ENCODE measurements at regions not wholly inside any gene's neighbourhood (a gene's known extent, or its start where the extent isn't known, plus 50 kb on each side); places are given as distances from the start of the nearest gene placed in this dataset.
"Not testable (repeated sequence)": the region's sequence is repeated elsewhere in the genome, so short reads cannot be mapped to it uniquely, and the experiment has no call there.

DNA sequence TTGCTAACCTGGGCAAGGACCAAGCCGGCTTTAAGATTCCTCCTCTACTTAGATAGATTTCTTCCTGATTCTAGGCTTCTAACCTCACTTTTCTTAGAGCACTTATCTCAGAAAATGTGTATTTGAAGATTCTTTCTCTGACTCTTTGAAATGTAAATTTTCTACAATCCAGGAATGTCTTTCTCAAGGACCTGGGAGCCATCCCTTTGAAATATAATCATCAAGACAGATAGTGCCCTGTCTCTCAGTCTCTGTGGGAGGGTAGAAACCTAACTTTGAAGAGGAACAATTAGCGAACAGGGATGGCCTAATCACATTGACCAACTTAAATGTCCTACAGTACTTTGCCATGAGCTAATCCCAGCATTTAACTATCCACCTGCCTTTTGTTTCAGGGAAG is 1646.0 kb downstream of the PCDH9 start:
- DNase-seq, result no peak

DNA sequence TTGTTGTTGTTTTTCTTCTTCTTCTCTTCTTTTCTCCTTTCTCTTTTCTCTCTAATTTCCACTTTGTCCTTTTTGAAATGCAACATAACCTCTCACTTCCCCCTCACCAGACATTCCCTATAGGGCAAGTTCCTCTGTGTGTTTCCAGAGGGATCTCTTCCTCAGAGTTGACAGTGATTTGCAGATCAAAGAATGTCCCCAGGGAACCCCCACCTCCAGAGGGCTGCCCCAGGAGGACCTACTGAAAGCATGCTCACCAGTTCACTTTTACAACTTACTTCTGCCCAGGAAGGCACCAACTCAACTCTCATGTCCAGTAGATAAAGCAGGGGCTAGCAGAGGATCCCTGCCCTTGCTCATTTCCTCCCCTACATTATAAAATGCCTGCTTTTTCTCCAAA is 1648.0 kb downstream of the PCDH9 start:
- DNase-seq, result no peak

DNA sequence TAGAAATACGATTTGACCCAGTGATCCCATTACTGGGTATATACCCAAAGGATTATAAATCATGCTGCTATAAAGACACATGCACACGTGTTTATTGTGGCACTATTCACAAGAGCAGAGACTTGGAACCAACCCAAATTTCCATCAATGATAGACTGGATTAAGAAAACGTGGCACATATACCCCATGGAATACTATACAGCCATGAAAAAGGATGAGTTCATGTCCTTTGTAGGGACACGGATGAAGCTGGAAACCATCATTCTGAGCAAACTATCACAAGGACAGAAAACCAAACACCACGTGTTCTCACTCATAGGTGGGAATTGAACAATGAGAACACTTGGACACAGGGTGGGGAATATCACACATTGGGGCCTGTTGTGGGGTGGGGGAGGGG is 1665.6 kb downstream of the PCDH9 start:
- DNase-seq, result not testable (repeated sequence)

DNA sequence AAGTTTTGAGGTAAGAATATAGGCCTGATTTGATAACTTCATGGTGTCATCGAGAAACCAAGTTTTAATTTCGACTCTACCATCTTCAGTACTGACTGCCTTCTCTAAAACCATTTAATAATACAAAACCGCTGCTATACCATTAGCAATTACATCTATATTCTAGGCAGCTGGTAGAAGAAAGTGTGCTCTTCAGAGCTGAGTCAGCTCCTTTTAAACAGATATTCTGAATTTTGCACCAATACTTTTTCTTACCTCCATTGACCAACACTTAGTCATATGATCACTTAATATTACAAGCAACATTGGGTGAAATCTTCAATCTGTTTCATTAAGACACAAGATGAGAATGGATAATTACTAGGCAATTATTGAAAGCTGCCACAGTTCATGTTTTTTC is 1667.8 kb downstream of the PCDH9 start:
- no peak for DNase-seq

DNA sequence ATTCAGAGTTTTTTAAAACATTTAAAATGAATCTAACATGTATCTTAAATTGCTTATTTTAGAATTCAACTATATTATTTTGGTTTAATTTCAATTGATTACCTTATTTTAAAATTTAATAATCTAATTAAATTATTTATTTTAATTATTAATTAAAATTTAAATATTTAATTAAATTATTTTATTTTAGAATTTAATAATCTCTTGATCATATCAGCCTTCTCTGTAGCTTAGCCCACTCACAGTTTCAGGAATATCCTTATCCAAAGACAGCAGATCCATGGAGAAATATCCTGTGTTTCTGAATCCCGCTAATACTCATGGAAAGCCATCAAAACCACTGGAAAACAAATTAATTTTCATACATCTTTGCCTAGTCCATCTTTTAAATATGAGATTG is 1669.2 kb downstream of the PCDH9 start:
- no peak for DNase-seq

DNA sequence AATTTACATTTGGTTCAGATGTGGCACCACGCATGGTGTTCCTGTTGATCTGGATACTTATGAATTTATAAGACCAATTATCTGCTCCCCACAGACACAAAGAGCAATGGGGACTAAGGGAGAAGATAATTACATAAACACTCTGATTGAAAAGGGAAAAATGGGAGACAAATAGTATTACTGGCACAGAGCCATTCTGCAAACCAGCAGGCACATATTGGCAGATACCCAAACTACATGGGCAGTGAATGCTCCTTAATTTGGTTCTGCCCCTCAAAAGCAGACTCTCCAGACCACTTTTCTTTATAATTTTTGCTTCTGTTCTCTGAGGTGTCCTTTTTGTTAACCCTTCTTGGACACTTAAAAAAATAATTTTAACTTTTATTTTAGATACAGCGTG is 1674.2 kb downstream of the PCDH9 start:
- DNase-seq, result no peak

DNA sequence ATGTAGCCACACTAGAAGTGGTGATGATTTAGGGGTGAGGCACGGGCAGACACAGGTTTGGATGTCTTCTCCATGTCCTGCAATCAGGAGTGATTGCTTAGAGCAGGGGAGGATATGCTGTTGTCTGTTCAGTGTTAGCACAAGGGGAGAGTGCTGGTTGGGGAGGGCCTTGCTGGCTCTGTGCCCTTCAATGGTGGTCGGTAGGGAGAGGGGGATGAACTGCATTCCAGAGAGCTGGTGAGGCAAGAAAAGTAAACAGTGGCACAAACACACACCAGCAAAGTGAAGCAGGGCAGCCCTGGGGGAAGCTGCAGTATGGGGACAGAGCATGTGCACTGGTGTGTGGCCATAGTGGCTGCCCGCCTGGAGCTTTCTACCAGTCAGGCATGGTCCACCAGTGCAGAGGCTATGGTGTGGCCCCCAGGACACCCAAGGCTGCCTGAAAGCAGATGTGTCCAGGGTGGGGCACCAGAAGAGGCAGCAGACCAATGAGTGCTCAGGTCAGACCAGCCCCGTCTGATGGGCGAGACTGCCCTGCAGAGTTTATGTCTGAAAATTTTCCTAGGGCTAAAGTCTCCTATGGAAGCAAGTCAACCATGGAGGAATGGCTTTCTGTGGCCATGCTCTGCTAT is 1676.9 kb downstream of the PCDH9 start:
- no peak for DNase-seq

DNA sequence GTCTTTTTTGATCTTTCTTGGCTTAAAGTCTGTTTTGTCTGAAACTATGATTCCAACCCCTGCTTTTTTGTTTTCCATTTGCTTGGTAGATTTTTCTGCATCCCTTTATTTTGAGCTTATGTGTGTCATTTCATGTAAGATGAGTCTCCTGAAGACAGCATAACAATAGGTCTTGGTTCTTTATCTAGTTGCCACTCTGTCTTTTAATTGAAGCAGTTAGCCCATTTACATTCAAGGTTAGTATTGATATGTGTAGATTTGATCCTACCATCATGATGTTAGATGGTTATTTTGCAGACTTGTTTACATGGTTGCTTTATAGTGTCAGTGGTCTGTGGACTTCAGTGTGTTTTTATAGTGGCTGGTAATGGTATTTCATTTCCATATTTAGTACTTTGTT is 1678.9 kb downstream of the PCDH9 start:
- no peak for DNase-seq

DNA sequence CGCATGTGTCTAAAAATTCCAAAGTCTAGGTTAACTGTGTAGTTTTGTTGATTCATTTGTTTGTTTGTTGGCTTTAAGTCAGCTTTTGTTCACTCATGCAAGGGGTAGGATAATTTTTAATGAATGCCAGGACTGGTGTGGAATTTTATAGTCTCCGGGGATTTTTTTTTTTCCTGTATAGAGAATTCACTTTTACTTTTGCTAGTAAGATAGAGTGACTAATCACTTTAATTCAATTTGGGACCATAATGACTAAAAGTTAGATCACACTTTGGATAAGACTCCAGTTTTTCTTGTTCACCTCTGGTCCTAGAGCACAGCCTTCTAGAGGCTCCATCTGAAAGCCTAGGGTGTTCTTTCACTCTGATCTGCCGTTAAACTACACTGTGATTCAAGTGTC is 1690.0 kb downstream of the PCDH9 start:
- DNase-seq, result no peak

DNA sequence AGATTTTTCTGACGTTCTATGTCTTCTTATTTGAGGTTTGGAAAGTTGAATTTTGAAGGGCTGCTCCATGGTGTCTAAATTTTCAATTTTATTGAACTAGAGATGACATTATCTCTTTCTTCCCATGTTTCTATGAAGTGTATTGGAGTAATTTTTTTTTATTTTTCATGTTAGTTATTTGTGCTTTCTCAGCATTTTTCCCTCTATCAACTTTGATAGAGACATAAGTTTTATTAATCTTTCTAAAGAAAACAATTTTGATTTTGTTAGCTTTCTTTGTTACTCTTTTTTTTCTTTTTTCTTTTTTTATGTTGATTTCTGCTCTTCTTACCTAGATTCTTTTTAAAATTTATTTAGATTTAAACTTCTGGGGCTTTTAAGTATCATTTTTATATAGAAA is 1694.8 kb downstream of the PCDH9 start:
- no peak for DNase-seq

DNA sequence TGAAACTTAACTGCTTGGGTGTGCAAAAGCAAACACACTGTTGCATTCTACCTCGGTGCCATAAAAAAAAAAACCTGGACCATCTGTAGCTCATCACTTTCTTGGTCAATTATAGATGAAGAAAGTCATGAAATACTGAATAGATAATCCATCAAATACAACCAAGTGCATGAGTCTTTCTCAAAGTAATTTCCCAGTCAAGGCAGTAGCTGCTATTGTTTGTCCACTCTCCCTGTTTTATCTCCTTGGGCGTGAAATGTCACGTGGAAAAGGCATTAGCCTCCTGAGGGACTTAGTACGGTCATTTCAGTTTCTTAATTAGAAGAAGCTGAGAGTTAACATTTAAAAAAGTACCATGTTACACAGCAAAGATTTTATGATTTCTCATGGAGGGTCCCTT is 1697.9 kb downstream of the PCDH9 start:
- DNase-seq, result no peak

DNA sequence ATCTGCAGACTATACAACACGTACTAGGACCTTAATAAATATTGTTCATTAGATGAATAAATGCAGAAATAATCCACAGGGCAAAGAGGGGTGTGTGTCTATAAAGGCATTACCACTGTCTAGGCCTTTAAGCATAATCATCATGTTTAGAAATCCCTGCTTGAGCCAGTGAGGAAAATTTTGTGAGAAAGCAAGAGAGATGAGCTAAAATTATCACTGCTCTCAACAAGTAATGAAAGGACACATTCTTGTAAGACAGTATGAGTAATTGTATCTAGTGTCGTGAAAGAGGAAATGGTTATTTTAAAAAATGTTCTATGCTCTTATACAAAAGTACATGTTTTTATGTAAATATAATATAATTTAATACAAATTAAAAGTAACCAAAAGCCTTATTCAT is 1699.4 kb downstream of the PCDH9 start:
- no peak for DNase-seq

DNA sequence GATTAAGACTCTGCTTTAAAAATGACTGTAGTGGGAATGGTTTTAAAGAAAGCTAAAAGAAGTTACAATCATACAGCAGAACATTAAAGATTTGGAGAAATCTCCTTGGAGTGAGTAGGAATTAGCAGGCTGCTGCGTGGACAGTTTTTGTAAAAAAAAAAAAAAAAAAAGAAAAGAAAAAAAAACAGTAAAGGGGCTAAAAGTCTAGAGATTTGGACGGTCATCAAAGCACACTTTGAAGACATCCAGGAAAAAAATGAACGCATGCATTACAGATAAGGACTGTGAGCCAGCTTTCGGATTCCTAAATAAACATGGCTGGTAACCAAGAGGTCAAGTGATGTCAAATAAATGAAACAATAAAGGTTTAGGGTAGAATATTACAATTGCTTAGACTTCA is 1700.6 kb downstream of the PCDH9 start:
- no peak for DNase-seq

DNA sequence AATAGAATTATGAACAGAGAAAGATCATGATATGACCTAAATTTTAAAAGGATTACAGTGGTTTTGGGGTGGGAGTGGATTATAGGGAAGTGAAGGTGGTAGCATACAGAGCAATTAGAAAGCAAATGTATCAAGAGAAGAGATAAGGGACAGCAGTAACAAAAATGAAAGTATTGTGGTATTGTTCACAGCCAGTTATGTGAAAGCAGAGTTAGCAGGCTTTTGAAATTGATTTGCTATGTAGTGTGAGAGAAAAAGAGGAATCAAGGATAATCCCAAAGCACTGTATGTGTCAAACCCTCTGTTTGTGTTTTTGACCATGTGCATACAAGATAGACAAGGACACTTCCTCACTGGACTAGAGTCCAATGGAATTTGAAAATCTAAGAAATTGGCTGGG is 1721.4 kb downstream of the PCDH9 start:
- DNase-seq, result no peak

DNA sequence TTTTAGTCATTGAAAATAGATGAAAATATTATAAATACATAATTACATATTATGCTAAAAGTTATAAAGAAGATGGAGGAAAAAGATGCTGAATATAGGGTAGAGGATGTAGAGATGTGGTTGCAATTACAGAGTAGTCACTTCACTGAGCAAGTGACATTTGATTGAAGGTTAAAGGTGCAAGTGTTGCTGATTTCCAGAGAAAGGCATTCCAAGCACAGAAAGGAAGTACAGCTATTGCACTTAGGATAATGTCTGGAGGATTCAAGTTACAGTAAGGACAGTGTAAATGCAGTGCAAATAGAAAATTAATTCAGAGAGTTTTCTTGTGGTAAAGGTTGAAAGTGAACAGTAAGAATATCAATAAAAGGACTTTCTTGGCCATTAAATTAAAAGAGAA is 1721.8 kb downstream of the PCDH9 start:
- DNase-seq, result no peak

DNA sequence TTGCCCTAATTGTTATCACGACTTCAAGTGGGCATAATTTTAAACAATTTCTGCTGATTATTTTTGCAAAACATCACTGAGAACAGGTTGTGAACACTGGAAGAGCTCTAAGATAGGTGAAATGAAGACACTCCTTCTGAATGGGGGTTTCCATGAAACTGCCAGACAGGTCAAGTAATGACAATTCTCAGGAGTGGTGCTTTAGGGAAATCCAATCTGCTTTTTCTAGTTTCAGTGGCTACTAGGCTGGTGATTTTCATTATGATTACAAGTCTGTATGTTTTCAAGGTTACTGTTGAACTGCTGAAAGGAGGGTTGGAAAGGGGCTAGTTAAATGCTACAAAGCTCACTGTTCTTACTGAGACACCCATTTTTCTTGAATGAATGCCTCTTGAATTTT is 1724.2 kb downstream of the PCDH9 start:
- no peak for DNase-seq

DNA sequence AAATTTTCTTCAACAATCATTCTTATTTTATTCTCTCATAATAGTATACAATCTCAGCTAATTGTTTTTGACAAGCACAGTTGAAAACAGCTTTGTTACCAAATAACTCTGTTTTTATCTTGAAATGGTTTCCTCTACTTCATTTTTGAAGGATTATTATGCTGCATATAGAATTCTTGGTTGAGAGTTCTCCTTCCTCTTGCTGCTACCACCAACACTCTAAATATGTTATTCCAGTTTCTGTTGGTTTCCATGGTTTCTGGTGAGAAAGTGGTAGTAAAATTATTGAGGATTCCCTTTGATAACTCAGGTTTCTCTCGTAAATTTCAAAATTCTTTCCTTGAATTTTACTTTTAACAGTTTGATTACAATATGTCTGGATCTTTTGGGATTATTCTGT is 1725.9 kb downstream of the PCDH9 start:
- DNase-seq, result no peak

DNA sequence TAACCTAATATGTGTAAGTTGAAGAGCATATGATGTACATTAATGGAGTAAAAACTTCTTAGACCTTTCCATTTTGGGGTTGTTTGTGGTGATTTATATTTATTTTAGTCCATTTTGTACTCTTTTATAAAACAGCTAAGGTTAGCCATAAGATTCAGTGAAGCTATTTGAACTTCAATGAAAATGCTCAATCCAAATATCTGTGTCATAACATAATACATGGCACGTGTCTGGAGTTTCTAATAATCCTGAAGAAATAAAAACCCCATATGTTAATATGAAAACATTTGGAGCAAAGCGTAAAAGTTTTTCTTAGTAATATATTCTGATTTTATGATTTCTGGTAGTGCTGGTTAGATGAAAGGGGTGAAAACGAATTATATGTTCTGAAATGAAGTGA is 1729.7 kb downstream of the PCDH9 start:
- no peak for DNase-seq

DNA sequence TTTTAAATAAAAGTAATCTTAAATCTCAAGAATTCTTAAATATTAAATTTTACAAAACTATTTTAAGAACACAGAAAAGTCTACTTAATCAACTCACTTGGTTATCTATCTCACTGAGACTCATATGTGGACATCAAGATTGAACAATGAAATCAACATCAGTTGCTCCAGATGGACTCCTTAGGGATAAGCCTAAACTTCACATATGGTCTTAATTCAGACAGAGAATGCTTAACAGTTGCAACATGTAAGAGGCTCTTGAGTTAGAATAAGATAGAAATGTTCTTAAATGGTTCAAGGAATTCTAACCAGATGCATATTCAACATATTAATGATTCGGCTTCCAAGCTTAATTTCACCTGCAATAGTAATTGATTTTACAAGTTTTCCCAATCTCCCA is 1730.9 kb downstream of the PCDH9 start:
- DNase-seq, result no peak

DNA sequence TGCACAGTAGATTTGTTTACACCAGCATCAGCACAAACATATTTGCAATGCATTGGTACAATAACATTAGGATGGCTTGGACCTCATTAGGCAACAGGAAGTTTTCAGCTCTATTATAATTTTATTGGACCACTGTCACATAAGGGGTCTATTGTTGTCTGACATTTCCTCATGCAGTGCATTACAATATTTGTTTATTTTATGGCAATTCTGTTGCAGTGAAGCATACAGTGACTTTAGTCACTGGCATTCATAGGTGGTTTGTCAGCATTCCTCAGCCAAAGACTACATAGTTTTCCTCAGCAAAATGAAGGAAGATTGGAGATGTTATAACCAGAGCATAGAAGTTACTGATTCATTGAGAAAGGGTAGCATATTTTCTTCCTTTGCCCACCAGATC is 1732.9 kb downstream of the PCDH9 start:
- no peak for DNase-seq

DNA sequence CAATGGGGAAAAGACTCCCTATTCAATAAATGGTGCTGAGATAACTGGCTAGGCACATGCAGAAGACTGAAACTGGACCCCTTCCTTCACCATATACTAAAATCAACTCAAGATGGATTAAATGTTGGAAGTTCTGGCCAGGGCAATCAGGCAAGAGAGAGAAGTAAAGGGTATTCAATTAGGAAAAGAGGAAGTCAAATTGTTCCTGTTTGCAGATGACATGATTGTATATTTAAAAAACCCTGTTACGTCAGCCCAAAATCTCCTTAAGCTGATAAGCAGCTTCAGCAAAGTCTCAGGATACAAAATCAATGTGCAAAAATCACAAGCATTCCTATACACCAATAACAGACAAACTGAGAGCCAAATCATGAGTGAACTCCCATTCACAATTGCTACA is 1739.4 kb downstream of the PCDH9 start:
- not testable (repeated sequence) for DNase-seq

DNA sequence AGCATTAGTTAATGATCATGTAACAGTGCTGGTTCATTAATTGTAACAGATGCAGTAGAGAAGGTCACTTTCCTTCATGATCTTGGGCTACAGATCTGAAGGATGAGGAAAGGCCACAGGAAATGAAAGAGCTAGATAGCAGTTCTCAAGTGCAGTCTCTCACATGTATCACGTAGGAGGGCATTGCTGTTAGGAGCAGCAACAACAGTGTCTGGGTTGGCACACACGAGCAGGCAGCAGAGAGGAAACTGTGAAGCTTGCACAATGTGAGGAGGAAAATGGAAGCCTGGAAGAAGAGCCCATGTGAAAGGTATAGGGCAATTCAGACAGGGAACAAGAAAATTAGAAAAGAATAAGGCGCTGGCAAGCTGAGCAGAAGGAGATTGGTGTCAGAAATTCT is 1741.5 kb downstream of the PCDH9 start:
- DNase-seq, result no peak

DNA sequence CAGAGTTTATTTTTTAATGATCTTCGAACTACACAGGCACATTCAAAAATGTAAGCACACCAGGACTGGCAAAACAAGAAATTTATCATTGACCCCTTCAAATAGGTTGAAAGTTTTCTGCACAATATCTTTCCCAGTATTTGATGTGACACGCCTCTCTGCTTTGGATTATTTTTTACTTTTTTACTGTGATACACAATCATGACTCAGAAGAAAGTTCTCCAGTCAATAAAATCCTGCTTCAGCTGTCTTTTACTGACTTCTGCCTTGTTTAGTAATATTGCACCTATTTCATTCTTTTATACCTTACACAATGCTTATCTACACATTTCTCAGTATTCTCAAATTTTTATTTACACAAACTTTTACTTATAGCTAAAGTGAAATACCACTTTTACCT is 1750.4 kb downstream of the PCDH9 start:
- DNase-seq, result no peak

DNA sequence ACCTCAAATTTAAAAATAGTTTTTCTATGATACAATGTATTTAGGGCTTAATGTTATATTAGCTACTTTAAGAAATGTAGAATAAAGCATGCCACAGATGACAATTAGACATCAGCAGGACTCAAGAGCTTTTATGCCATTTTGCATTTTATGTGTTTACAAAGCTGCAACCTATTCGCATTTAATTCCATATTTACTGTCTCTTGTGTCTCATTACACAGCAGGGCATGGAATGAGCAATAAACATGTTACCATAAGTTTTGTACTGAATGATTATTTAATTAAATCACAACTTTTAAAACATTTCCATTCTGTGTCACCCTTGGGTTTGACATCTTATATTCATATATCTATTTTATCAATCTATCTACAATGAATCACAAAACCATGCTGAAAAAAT is 1756.9 kb downstream of the PCDH9 start:
- no peak for DNase-seq

DNA sequence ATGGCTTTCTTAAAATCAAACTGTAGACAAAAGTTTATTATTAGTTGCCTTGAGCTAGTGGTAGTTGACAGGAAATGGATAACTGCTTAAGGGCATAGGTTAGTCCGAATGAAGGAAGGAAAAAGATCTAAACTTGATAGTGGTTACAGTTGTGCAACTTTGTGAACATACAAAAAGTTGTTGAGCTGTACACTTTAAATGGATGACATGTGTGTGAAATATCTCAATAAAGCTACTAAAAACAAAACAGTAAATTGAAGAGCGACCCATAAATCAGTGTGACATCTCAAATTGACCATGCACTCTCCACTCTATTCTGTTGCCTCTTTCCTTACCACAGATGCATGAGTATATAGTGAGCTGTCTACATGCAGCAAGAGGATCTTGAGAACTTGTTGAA is 1757.8 kb downstream of the PCDH9 start:
- no peak for DNase-seq

DNA sequence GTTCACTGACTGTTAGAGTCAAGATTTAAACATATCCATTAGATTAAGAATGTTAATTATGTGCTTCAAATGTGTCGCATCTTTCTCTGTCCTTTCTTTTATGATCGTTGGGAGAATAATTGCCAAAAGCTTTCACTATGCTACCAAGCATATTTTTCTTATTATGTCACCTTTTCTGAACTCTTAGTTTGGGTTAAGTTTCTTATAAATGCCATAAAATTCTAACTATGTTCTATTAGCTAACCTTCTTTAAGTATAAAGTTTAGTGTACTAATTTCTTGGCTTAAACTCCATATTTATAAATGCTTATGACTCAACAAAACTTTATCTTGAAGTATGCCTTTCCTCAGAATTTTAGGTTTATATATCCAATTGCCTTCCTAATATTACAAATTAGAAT is 1759.4 kb downstream of the PCDH9 start:
- DNase-seq, result no peak

Data from NCI-H1694 (cell line).